H9 (cell line): ENCODE measurements at regions not wholly inside any gene's neighbourhood (a gene's known extent, or its start where the extent isn't known, plus 50 kb on each side); places are given as distances from the start of the nearest gene placed in this dataset.

ENCODE experiments used
- DNase-seq: peaks from one replicate; pipeline ENCODE4 v3.0.0-alpha.2; 2017
- H2AFZ ChIP-seq: one replicate; pipeline ENCODE4 v1.6.1; 2013; ENCODE audit warnings: mild to moderate bottlenecking, low read length, control low read depth, moderate library complexity
- H2AK5ac ChIP-seq: 2 replicates; pipeline ENCODE4 v1.6.1; 2013; ENCODE audit warnings: low read length, control low read depth, mixed read lengths; ENCODE audit not compliant: insufficient read length
- H2BK120ac ChIP-seq: one replicate; pipeline ENCODE4 v1.6.1; 2013; ENCODE audit warnings: low read depth, mild to moderate bottlenecking, low read length, control low read depth, inconsistent platforms; ENCODE audit not compliant: poor library complexity, severe bottlenecking
- H2BK12ac ChIP-seq: 2 replicates; pipeline ENCODE4 v1.6.1; 2013; ENCODE audit warnings: low read length, control low read depth, mixed read lengths, low read depth; ENCODE audit not compliant: insufficient read length
- H2BK15ac ChIP-seq: 2 replicates; pipeline ENCODE4 v1.6.1; 2013; ENCODE audit warnings: low read depth, low read length, control low read depth
- H2BK20ac ChIP-seq: one replicate; pipeline ENCODE4 v1.6.1; 2013; ENCODE audit warnings: low read depth, mild to moderate bottlenecking, low read length, control low read depth, inconsistent platforms; ENCODE audit not compliant: poor library complexity, severe bottlenecking
- H2BK5ac ChIP-seq: 2 replicates; pipeline ENCODE4 v1.6.1; 2013; ENCODE audit warnings: low read length, control low read depth, mixed read lengths; ENCODE audit not compliant: insufficient read length
- H3K14ac ChIP-seq: 2 replicates; pipeline ENCODE4 v1.6.1; 2013; ENCODE audit warnings: low read length, control low read depth; ENCODE audit not compliant: insufficient read depth
- H3K18ac ChIP-seq: 2 replicates; pipeline ENCODE4 v1.6.1; 2013; ENCODE audit warnings: low read depth, mild to moderate bottlenecking, mixed read lengths, low read length, control low read depth; ENCODE audit not compliant: insufficient read length
- H3K23ac ChIP-seq: 2 replicates; pipeline ENCODE4 v1.6.1; 2013; ENCODE audit warnings: low read length, control low read depth, mixed read lengths, low read depth; ENCODE audit not compliant: insufficient read length
- H3K23me2 ChIP-seq: 2 replicates; pipeline ENCODE4 v1.6.1; 2013; ENCODE audit warnings: low read depth, mild to moderate bottlenecking, mixed read lengths, low read length, control low read depth; ENCODE audit not compliant: insufficient read length, poor library complexity, severe bottlenecking
- H3K27ac ChIP-seq: 2 replicates; pipeline ENCODE4 v1.5.1; 2013; ENCODE audit warnings: low read length, control low read depth, mixed read lengths, low read depth; ENCODE audit not compliant: insufficient read length
- H3K27me3 ChIP-seq: 2 replicates; pipeline ENCODE4 v1.6.1; 2013; ENCODE audit warnings: low read length, control low read depth, inconsistent platforms; ENCODE audit not compliant: insufficient read depth
- H3K4ac ChIP-seq: 2 replicates; pipeline ENCODE4 v1.6.1; 2013; ENCODE audit warnings: low read depth, mild to moderate bottlenecking, control low read depth, inconsistent platforms, low read length, moderate library complexity
- H3K4me1 ChIP-seq: 2 replicates; pipeline ENCODE4 v1.6.1; 2013; ENCODE audit warnings: low read length, control low read depth, inconsistent platforms; ENCODE audit not compliant: insufficient read depth
- H3K4me2 ChIP-seq: 2 replicates; pipeline ENCODE4 v1.6.1; 2013; ENCODE audit warnings: low read length, control low read depth, mixed read lengths; ENCODE audit not compliant: insufficient read length, insufficient read depth
- H3K56ac ChIP-seq: 2 replicates; pipeline ENCODE4 v1.6.1; 2013; ENCODE audit warnings: low read depth, mild to moderate bottlenecking, mixed read lengths, low read length, control low read depth; ENCODE audit not compliant: insufficient read length
- H3K79me1 ChIP-seq: 2 replicates; pipeline ENCODE4 v1.6.1; 2013; ENCODE audit warnings: low read depth, mild to moderate bottlenecking, moderate library complexity, low read length, control low read depth, inconsistent platforms; ENCODE audit not compliant: insufficient read depth, poor library complexity, severe bottlenecking
- H3K79me2 ChIP-seq: 2 replicates; pipeline ENCODE4 v1.6.1; 2013; ENCODE audit warnings: low read length, control low read depth, inconsistent platforms; ENCODE audit not compliant: insufficient read depth
- H3K9ac ChIP-seq: 2 replicates; pipeline ENCODE4 v1.6.1; 2013; ENCODE audit warnings: low read length, control low read depth, mixed read lengths; ENCODE audit not compliant: insufficient read length; ENCODE audit errors: extremely low read depth
- H3K9me3 ChIP-seq: one replicate; pipeline ENCODE4 v1.6.1; 2013; ENCODE audit warnings: low read depth, low read length, inconsistent platforms; ENCODE audit not compliant: control insufficient read depth
- H3T11ph ChIP-seq: one replicate; pipeline ENCODE4 v1.6.1; 2013; ENCODE audit warnings: mild to moderate bottlenecking, low read length, control low read depth, inconsistent platforms
- H4K20me1 ChIP-seq: one replicate; pipeline ENCODE4 v1.6.1; 2013; ENCODE audit not compliant: control insufficient read depth, insufficient read length, insufficient read depth
- H4K5ac ChIP-seq: 2 replicates; pipeline ENCODE4 v1.6.1; 2013; ENCODE audit warnings: low read depth, mild to moderate bottlenecking, mixed read lengths, low read length, control low read depth; ENCODE audit not compliant: insufficient read length
- H4K8ac ChIP-seq: replicated peaks from 2 replicates; pipeline ENCODE4 v1.6.1; 2013; ENCODE audit warnings: low read length, control low read depth, mixed read lengths, low read depth; ENCODE audit not compliant: insufficient read length
- H4K91ac ChIP-seq: 2 replicates; pipeline ENCODE4 v1.6.1; 2013; ENCODE audit warnings: low read depth, mild to moderate bottlenecking, moderate library complexity, mixed read lengths, low read length, control low read depth; ENCODE audit not compliant: insufficient read length
- H3K27ac Mint-ChIP-seq, 3 experiments: 2 replicates in 2 of 3; 3 replicates in 1 of 3; pipeline ENCODE4 v1.8.0; 2020 to 2021; ENCODE audit warnings: mixed read lengths in 3 of 3, mild to moderate bottlenecking in 1 of 3, moderate library complexity in 1 of 3
- H3K27me3 Mint-ChIP-seq: 2 replicates; pipeline ENCODE4 v1.8.0; 2021; ENCODE audit warnings: low read depth, mild to moderate bottlenecking, moderate library complexity, mixed read lengths
- H3K36me3 Mint-ChIP-seq, 3 experiments: 2 replicates in 2 of 3; 3 replicates in 1 of 3; pipeline ENCODE4 v1.8.0; 2020 to 2021; ENCODE audit warnings: low read depth in 3 of 3, mixed read lengths in 3 of 3; ENCODE audit not compliant: insufficient read depth in 1 of 3
- H3K4me1 Mint-ChIP-seq, 2 experiments: 2 replicates each; pipeline ENCODE4 v1.8.0; 2020; ENCODE audit warnings: mixed read lengths in 2 of 2
- H3K4me3 Mint-ChIP-seq, 2 experiments: 2 replicates in 1 of 2; 3 replicates in 1 of 2; pipeline ENCODE4 v1.8.0; 2020 to 2021; ENCODE audit warnings: mild to moderate bottlenecking in 2 of 2, mixed read lengths in 2 of 2, moderate library complexity in 1 of 2
- H3K9me3 Mint-ChIP-seq, 2 experiments: 2 replicates in 1 of 2; 3 replicates in 1 of 2; pipeline ENCODE4 v1.8.0; 2020; ENCODE audit warnings: mild to moderate bottlenecking in 2 of 2, mixed read lengths in 2 of 2, moderate library complexity in 1 of 2
- WGBS: extraction: QIAGEN DNeasy Blood & Tissue Kit; methylation state at CpG from one replicate; pipeline ENCODE4 v1.1.7; 2013; ENCODE audit warnings: missing lambda C conversion rate, low lambda C conversion rate, mixed read lengths; ENCODE audit not compliant: insufficient read length; ENCODE audit errors: extremely low coverage; 5-methylcytosine and 5-hydroxymethylcytosine counted together
- TF ChIP-seq, protein P1 (sequence below): fragments of 200-600 bp; sonication (generic); conservative IDR thresholded peaks from 3 replicates; pipeline ENCODE4 v1.8.0; 2021; ENCODE audit warnings: antibody characterized with exemption, mild to moderate bottlenecking

DNA sequence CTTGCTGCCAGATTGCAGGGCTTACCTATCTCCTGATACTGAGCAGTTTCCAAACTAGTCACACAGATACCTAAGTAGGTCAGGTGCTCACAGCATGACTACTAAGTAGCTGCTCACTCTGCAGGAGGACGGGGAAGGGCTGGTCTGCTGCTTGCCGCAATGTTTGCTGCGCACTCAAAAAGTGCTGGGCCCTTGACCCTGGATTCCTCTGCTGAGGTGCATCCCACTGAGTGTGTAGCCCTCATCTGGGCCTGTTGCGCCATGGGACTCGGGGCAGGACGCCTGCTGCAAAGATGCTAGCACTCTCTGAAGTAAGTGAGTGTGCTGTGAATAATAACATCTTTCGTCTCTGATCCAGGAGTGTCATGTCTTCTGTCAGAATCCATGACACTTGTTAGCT, 59.2 kb upstream of the MEDAG start:
- no peak overlapping the region for H3K14ac ChIP-seq
- no peak overlapping the region for H2BK120ac ChIP-seq
- no peaks in the 10 kb centered on the region for H3K27me3 ChIP-seq
- H4K5ac ChIP-seq, result no peak overlapping the region
- no peak overlapping the region for H4K8ac ChIP-seq
- no peaks in the 10 kb centered on the region for H3K4me1 ChIP-seq
- H2BK20ac ChIP-seq, result no peak overlapping the region
- no peak overlapping the region for H2BK12ac ChIP-seq
- no peak overlapping the region for H2AFZ ChIP-seq
- no peak overlapping the region for H3K9ac ChIP-seq
- no peak overlapping the region for H3K4me2 ChIP-seq
- no peak overlapping the region for H2BK5ac ChIP-seq
- no peak overlapping the region for H3K56ac ChIP-seq
- no peak overlapping the region for H2AK5ac ChIP-seq
- no peaks in the 10 kb centered on the region for H3K79me2 ChIP-seq
- Mint-ChIP-seq H3K9me3 (no peaks in the 10 kb centered on the region; a peak in 1 of 5 replicates), H3K4me3 (no peak overlapping the region), H3K36me3 (no peaks in the 10 kb centered on the region), H3K27me3 (peaks cover 4% of the 10 kb centered on the region), H3K4me1 (peaks cover 6 to 10% of the 10 kb centered on the region in 2 experiments), H3K27ac (no peak overlapping the region)
- no peak for DNase-seq
- H3K18ac ChIP-seq, result no peak overlapping the region
- no peak overlapping the region for H3T11ph ChIP-seq
- H3K23me2 ChIP-seq, result no peaks in the 10 kb centered on the region
- no peaks in the 10 kb centered on the region for H3K9me3 ChIP-seq
- no peaks in the 10 kb centered on the region for H3K79me1 ChIP-seq
- H3K4ac ChIP-seq, result no peak overlapping the region
- H3K27ac ChIP-seq, result no peak overlapping the region
- TF ChIP-seq, protein P1, sequence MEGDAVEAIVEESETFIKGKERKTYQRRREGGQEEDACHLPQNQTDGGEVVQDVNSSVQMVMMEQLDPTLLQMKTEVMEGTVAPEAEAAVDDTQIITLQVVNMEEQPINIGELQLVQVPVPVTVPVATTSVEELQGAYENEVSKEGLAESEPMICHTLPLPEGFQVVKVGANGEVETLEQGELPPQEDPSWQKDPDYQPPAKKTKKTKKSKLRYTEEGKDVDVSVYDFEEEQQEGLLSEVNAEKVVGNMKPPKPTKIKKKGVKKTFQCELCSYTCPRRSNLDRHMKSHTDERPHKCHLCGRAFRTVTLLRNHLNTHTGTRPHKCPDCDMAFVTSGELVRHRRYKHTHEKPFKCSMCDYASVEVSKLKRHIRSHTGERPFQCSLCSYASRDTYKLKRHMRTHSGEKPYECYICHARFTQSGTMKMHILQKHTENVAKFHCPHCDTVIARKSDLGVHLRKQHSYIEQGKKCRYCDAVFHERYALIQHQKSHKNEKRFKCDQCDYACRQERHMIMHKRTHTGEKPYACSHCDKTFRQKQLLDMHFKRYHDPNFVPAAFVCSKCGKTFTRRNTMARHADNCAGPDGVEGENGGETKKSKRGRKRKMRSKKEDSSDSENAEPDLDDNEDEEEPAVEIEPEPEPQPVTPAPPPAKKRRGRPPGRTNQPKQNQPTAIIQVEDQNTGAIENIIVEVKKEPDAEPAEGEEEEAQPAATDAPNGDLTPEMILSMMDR, result no peak
- H2BK15ac ChIP-seq, result no peak overlapping the region
- H4K20me1 ChIP-seq, result peaks cover 3% of the 10 kb centered on the region
- no CpG with 5 or more reads among the region's 7 CpGs for WGBS
- H4K91ac ChIP-seq, result no peak overlapping the region
- no peak overlapping the region for H3K23ac ChIP-seq
